8988T (cell line): ENCODE measurements at regions not wholly inside any gene's neighbourhood (a gene's known extent, or its start where the extent isn't known, plus 50 kb on each side); places are given as distances from the start of the nearest gene placed in this dataset.

Experiments used
- DNase-seq: peaks from one replicate; pipeline ENCODE4 v3.0.0; 2011

GRCh38 chr5:96282020-96282419 is 151.0 kb downstream of the PCSK1 start:
- no peak for DNase-seq

DNA sequence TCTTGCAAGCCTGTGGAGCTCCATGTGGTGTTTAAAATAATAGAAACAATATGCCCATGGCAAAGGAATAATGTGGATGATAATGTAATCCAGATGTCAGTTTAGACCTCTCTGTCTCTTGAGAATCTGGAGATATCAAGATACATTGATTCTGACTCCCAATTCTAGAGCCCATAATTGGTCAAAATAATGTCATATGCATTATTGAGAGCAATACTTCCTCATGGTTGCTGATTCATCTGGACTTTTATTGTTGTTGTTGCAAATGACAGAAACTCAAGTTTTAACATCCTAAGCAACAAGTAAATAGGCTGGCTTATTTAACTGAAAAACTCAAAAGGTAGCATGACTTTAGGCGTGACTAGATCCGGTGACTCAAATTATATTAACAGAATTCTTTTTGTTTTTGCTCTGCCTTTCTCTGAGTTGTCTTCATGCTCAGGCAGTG is 152.1 kb downstream of the PCSK1 start:
- no peak for DNase-seq

GRCh38 chr5:96279801-96280542 is 153.1 kb downstream of the PCSK1 start:
- no peak for DNase-seq

DNA sequence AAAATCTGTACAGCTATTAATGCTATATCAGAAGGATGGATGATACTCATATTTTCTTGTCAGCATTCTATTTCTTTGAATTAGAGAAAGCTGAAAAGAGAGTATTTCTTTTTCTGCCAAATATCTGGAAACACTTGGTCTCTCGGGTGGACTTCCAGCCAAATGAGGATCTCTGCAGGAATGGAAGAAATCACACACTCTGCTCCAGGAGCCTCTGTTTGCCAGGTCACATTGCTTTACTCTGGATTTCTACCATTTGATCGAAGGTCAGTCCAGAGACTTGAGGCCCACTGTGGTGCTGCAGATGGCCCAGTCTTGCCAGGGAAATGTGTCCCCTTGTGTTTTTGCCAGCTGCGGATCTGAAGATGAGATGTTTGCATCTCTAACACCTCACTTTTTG is 154.1 kb downstream of the PCSK1 start:
- no peak for DNase-seq

- no peak for DNase-seq
These were observed 158.0 kb downstream of the PCSK1 start for GRCh38 chr5:96275051-96275450.

GRCh38 chr5:96265487-96265886 is 167.6 kb downstream of the PCSK1 start:
- no peak for DNase-seq

DNA sequence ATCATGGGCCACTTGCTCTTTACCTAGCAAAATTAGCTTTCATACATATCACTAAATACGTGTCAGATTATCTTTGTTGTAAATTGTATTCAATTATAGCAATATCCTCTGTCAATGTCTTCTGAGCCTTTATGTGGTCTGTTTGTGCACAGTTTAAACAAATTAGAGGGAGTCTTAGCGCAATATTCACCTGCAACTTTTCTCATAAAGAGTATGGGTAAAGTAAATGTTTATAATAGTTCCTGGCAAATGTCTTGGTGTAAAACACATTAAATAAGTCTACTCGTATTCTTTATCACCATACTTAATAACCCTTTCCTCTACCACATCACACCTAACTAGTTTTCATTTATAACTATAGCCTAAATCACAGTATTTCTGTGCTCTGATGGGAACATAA is 169.0 kb downstream of the PCSK1 start:
- no peak for DNase-seq

DNA sequence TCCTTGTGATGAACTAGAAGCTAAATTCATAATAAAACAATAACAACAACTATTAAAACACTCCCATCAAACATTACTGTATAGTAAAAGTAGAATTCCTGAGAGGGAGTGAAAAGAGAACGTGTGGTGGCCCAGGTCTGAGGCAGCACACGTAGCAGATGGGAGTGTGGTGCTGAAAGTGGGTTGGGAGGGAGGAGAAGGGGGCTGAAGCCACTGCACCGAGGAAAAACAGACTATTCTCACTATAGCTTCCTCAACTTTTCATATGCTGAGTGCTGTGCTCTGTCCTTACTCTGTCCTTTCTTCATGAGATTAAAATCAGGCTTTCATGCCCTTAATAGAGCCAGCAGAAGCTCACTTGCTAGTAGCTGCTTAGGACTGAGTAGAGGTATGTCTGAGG is 170.9 kb downstream of the PCSK1 start:
- DNase-seq, result no peak

DNA sequence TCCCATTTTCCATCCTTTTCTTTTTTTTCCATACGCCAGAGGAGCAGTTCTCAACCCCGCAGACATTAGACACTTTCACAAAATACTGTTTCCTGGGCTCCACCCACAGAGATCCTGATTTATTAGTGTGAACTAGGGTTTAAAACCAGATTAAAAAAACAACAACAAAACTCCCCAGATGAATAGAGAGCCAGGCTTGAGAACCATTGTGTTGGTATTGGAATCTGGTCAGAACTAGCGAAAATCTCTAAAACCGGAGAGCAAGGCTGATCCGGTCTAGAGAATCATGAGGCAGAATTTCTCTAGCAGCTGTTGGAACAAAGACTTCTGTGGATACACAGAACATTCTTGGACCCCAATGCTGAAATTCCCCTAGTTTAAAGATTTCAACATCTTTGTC is 173.0 kb downstream of the PCSK1 start:
- no peak for DNase-seq

GRCh38 chr5:96259151-96259772 is 173.8 kb downstream of the PCSK1 start:
- no peak for DNase-seq

DNA sequence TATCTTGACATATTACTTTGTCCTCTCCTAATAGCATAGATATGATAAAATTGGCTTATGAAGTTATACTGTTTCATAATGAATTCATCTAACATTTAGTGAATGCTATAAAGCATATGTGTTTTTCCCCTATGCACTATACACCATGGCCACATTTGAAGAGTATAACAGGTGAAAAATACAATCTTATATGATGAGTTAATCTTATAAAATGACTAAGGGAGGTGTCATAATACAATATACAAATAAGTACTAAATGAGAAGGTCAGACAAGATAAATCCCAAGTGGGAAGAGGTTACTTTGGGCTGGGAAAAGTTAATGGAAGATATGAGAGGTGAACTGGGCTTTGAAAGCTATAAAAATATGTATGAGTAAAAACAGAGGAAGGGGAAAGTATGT is 174.4 kb downstream of the PCSK1 start:
- no peak for DNase-seq

DNA sequence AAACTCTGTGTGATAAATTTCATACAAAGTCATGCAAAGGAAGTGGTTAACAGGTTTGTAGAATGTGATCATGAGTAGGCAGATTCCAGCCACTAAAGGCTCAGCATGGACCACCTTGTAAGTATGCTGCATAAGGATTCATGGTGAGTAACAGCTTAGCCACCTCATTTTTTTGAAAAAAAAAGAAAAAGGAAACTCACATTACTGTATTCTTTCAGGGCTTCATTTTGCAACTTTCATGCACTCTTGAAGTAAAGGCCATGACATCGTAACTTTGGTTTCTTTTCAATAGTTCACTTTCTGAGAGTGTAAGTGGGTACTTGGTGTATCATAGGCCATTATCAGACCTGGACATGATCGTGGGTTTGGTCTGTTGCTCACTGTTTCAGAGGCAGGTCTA is 175.1 kb downstream of the PCSK1 start:
- DNase-seq, result no peak

DNA sequence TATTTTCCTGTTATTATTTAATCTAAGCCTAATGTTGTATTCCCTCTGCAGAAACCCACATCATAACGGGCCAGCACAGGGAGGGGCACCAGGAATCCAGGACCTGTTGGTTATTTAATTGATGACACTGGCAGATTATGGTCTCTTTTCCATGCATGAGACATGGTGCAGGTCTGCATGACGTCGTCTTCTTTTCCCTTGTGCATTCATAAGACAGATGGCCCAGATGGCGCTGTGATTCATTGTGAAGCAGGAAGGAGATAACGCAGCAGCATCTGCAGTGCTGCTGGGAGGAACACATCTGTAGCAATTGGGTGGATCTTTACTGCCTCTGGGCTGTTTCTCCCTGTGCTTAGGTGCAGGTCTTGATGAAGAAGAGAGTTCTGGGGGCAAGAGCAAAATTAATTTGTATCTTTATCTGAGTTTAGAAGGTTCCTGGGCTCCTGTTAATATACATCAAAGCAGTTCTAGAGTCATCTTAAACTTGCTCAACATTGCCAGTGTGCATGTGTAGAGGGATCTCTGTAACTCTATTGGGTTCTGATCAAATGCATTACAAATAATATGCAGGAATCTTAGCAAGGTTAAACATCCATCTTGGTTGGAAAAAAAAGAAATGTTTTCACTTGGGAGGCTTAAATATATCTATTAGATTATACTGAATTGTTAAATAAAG is 176.1 kb downstream of the PCSK1 start:
- DNase-seq, result no peak

DNA sequence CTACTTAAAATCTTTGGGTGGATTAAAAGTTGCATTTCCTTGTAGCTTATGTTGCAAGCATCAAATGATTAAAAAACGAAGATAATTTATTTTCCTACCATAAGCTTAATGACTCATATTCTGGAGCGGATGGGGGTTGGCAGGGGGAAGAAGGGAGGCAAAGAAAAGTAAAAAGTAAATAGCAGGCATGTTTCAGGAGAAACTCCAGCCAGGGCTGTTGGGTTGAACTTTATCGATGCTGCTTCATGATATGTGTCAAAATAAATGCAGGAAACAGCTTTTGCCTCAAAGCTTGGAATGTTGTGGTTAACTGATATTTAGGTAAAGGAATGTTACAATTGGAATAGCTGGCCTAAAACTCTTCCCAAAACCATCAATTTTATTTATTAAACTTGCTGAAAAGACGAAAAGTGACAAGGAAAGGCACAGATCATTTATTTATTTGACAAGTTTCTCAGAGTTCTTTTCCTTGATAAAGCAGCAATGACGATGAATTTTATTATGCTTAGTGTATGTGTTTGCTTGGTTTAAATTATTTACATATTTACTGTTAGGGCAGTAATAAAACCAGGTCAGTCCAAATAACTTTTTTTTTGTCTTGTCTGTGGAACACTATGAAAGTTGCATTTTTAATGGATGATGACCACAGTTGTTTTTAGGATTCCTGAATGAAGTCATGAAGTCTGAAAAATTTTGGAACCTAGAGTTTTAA is 177.9 kb downstream of the PCSK1 start:
- DNase-seq, result no peak

DNA sequence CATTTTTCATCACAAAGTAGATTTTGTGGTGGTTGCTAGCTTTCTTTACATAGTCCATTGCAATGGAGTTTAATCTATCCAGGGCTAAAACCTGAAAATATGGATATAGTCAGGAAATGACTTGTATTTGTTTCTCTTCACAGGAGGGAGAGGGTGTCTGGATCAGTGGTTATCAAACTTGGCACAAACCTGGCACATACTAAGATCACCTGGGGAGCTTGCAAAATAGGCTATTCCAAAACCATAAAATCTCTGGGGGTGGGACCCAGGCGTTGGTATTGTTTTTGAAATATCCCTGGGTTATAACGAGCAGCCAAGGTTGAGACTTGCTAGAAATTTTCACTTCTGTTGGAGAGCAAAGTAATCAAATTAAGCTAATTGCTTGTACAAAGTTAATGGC is 179.9 kb downstream of the PCSK1 start:
- no peak for DNase-seq

- no peak for DNase-seq
These were observed 180.5 kb downstream of the PCSK1 start for GRCh38 chr5:96252596-96252995.

- DNase-seq, result no peak
These were observed 182.3 kb downstream of the PCSK1 start for GRCh38 chr5:96250782-96251181.

GRCh38 chr5:96248131-96248530 is 184.9 kb downstream of the PCSK1 start:
- DNase-seq, result no peak

DNA sequence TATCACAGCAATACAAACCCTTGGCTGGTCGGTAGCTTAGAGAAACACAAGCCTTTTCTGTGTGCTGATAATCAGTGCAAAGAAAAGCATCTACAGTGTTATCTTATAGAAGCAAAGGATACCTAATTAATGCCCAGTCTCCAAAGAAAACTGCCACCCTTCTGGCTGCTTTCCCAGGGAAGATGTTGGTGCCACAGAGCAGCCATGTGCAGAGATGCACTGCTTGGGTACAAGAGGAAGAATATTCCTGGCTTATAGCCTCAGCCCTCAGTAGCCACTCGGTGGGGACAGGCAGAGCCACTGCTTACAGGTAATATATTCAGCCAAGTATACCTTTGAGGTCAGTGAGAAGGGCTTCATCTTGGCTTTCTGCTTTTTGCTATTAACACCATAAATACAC is 185.3 kb downstream of the PCSK1 start:
- DNase-seq, result no peak

DNA sequence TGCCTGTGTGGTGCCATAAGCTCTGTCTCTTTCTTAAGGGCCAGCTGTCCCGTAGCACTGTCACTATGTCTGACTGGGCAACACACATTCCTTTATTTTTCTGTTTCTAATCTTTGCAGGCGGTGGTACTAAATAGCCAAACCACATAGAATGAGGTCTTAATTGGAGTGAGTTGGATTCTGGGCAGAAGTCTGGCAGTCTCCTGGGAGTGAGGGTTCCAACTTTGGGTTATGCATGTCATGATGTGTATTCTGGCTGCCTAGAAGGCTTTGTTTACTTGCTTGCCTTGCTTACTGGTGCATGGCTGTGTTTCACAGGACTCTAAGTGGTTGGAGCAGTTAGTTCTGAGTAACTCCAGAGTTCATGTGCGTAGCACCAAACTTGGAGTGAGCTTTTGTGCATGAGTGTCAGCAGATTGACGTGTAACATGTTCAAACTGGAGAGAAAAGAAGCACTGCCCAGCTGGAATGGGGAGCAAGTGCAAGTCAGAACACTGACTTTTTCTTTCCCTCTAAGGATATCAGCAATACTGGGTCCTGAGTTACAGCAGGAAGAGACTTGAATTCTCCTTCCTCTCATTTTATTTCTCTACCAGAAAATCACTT is 185.8 kb downstream of the PCSK1 start:
- no peak for DNase-seq

- no peak for DNase-seq
These were observed 187.6 kb downstream of the PCSK1 start for GRCh38 chr5:96245140-96246091.

- DNase-seq, result no peak
These were observed 188.4 kb downstream of the PCSK1 start for GRCh38 chr5:96244696-96245095.
